GM20431 (cell line): ENCODE measurements at regions not wholly inside any gene's neighbourhood (a gene's known extent, or its start where the extent isn't known, plus 50 kb on each side); places are given as distances from the start of the nearest gene placed in this dataset.

Experiments
- in situ Hi-C: fragments of 300-500 bp; cut with MseI, MboI; formaldehyde crosslinking; loops from one replicate; pipeline ENCODE4 v1.15.0; 2020; ENCODE audit warnings: low sequenced_read_pairs; ENCODE audit not compliant: unreplicated experiment

- in situ Hi-C loops = no loop called here
Measured at GRCh38 chr5:2047341-2047927, 164.7 kb upstream of the IRX4 start.

GRCh38 chr5:2044041-2044440, 161.3 kb upstream of the IRX4 start:
- in situ Hi-C loops = no loop called here

GRCh38 chr5:2039180-2039531, 156.4 kb upstream of the IRX4 start:
- in situ Hi-C loops = no loop called here

GRCh38 chr5:2038321-2039179, 155.8 kb upstream of the IRX4 start:
- in situ Hi-C loops = no loop called here

- in situ Hi-C loops = no loop called here
Measured at GRCh38 chr5:2036885-2037284, 154.2 kb upstream of the IRX4 start.

GRCh38 chr5:2032432-2032831, 149.7 kb upstream of the IRX4 start:
- in situ Hi-C loops = no loop called here

GRCh38 chr5:2031581-2031980, 148.9 kb upstream of the IRX4 start:
- in situ Hi-C loops = no loop called here

GRCh38 chr5:2030131-2030530, 147.4 kb upstream of the IRX4 start:
- in situ Hi-C loops = no loop called here

GRCh38 chr5:2029206-2029605, 146.5 kb upstream of the IRX4 start:
- in situ Hi-C loops = no loop called here

- in situ Hi-C loops = no loop called here
Measured at GRCh38 chr5:2027790-2028189, 145.1 kb upstream of the IRX4 start.

GRCh38 chr5:2024986-2025721, 142.4 kb upstream of the IRX4 start:
- in situ Hi-C loops = loop anchor here (25.0 kb wide), 1 partner anchor 288 kb away; no protein-coding TSS in a partner anchor

- in situ Hi-C loops = loop anchor here (25.0 kb wide), 1 partner anchor 286 kb away; no protein-coding TSS in a partner anchor
Measured at GRCh38 chr5:2023196-2023595, 140.5 kb upstream of the IRX4 start.

GRCh38 chr5:2022436-2022835, 139.7 kb upstream of the IRX4 start:
- in situ Hi-C loops = loop anchor here (25.0 kb wide), 1 partner anchor 285 kb away; no protein-coding TSS in a partner anchor

GRCh38 chr5:2021484-2022176, 138.9 kb upstream of the IRX4 start:
- in situ Hi-C loops = loop anchor here (25.0 kb wide), 1 partner anchor 284 kb away; no protein-coding TSS in a partner anchor

GRCh38 chr5:2020730-2021129, 138.0 kb upstream of the IRX4 start:
- in situ Hi-C loops = loop anchor here (25.0 kb wide), 1 partner anchor 283 kb away; no protein-coding TSS in a partner anchor

- in situ Hi-C loops = loop anchor here (25.0 kb wide), 1 partner anchor 282 kb away; no protein-coding TSS in a partner anchor
Measured at GRCh38 chr5:2019716-2020115, 137.0 kb upstream of the IRX4 start.

- in situ Hi-C loops = loop anchor here (25.0 kb wide), 1 partner anchor 281 kb away; no protein-coding TSS in a partner anchor
Measured at GRCh38 chr5:2018390-2018724, 135.6 kb upstream of the IRX4 start.

GRCh38 chr5:2017540-2018389, 135.0 kb upstream of the IRX4 start:
- in situ Hi-C loops = loop anchor here (25.0 kb wide), 1 partner anchor 280 kb away; no protein-coding TSS in a partner anchor

GRCh38 chr5:2015961-2016360, 133.2 kb upstream of the IRX4 start:
- in situ Hi-C loops = loop anchor here (25.0 kb wide), 1 partner anchor 279 kb away; no protein-coding TSS in a partner anchor
